Mesendoderm (in vitro differentiated cells): ENCODE measurements at regions not wholly inside any gene's neighbourhood (a gene's known extent, or its start where the extent isn't known, plus 50 kb on each side); places are given as distances from the start of the nearest gene placed in this dataset.

Experiments
- DNase-seq: peaks from one replicate; pipeline ENCODE4 v3.0.0; 2013
- H2AK5ac ChIP-seq: 2 replicates; pipeline ENCODE4 v1.6.1; 2013; ENCODE audit warnings: low read length, inconsistent platforms
- H2BK120ac ChIP-seq: 2 replicates; pipeline ENCODE4 v1.6.1; 2013; ENCODE audit warnings: low read depth, mild to moderate bottlenecking, low read length, moderate library complexity, mixed read lengths
- H2BK15ac ChIP-seq: replicated peaks from 2 replicates; pipeline ENCODE4 v1.6.1; 2013; ENCODE audit warnings: low read depth, mild to moderate bottlenecking, moderate library complexity
- H2BK5ac ChIP-seq: 2 replicates; pipeline ENCODE4 v1.6.1; 2013; ENCODE audit warnings: low read length, inconsistent platforms
- H3K18ac ChIP-seq: 2 replicates; pipeline ENCODE4 v1.6.1; 2013; ENCODE audit warnings: mild to moderate bottlenecking, low read length, mixed read lengths
- H3K23ac ChIP-seq: one replicate; pipeline ENCODE4 v1.6.1; 2013; ENCODE audit warnings: low read length
- H3K27ac ChIP-seq: 2 replicates; pipeline ENCODE4 v1.5.1; 2013; ENCODE audit warnings: low read depth, mild to moderate bottlenecking, inconsistent platforms, low read length, moderate library complexity
- H3K27me3 ChIP-seq: 2 replicates; pipeline ENCODE4 v1.6.1; 2013; ENCODE audit warnings: low read length, control low read depth, mild to moderate bottlenecking, inconsistent platforms; ENCODE audit not compliant: insufficient read depth, poor library complexity
- H3K36me3 ChIP-seq: 2 replicates; pipeline ENCODE4 v1.6.1; 2013; ENCODE audit warnings: low read length, inconsistent platforms; ENCODE audit not compliant: control insufficient read depth, insufficient read depth
- H3K4ac ChIP-seq: one replicate; pipeline ENCODE4 v1.6.1; 2013; ENCODE audit warnings: low read depth, mild to moderate bottlenecking, low read length, moderate library complexity
- H3K4me1 ChIP-seq: 2 replicates; pipeline ENCODE4 v1.6.1; 2013; ENCODE audit warnings: low read depth, low read length, inconsistent platforms; ENCODE audit not compliant: control insufficient read depth
- H3K4me2 ChIP-seq: 2 replicates; pipeline ENCODE4 v1.6.1; 2013; ENCODE audit warnings: low read length
- H3K4me3 ChIP-seq: 2 replicates; pipeline ENCODE4 v1.5.1; 2013; ENCODE audit warnings: mild to moderate bottlenecking, low read length
- H3K56ac ChIP-seq: one replicate; pipeline ENCODE4 v1.6.1; 2013; ENCODE audit warnings: low read length
- H3K79me1 ChIP-seq: 2 replicates; pipeline ENCODE4 v1.6.1; 2013; ENCODE audit warnings: low read length, inconsistent platforms
- H3K79me2 ChIP-seq: 2 replicates; pipeline ENCODE4 v1.6.1; 2013; ENCODE audit warnings: mild to moderate bottlenecking, low read length; ENCODE audit not compliant: control insufficient read depth, insufficient read depth
- H3K9ac ChIP-seq: 2 replicates; pipeline ENCODE4 v1.6.1; 2013; ENCODE audit warnings: low read length, inconsistent platforms
- H4K5ac ChIP-seq: one replicate; pipeline ENCODE4 v1.6.1; 2013; ENCODE audit warnings: low read length
- H4K8ac ChIP-seq: one replicate; pipeline ENCODE4 v1.6.1; 2013; ENCODE audit warnings: low read depth, mild to moderate bottlenecking, control low read depth, low read length, moderate library complexity
- WGBS: extraction: QIAGEN DNeasy Blood & Tissue Kit; methylation state at CpG from one replicate; pipeline ENCODE4 v1.1.7; 2013; ENCODE audit warnings: low lambda C conversion rate, missing lambda C conversion rate; ENCODE audit not compliant: insufficient coverage; ENCODE audit errors: extremely low coverage; 5-methylcytosine and 5-hydroxymethylcytosine counted together

DNA sequence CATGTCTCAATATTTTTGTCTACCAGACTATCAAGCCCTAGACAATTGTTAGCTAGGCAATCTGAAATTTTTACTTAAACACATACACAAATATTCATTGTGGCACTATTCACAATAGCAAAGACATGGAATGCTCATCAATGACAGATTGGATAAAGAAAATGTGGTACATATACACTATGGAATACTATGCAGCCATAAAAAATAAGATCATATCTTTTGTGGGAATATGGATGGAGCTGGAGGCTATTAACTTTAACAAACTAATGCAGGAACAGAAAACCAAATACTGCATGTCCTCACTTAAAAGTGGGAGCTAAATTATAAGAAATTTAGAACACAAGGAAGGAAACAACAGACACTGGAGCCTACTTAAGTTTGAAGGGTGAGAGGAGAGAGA is 288.6 kb upstream of the MIR17HG start:
- no peak overlapping the region for H4K8ac ChIP-seq
- no peak overlapping the region for H3K27ac ChIP-seq
- H3K9ac ChIP-seq = no peak overlapping the region
- H3K4me1 ChIP-seq = no peaks in the 10 kb centered on the region
- DNase-seq = no peak
- H3K79me1 ChIP-seq = no peaks in the 10 kb centered on the region
- H3K4me2 ChIP-seq = no peak overlapping the region
- no peak overlapping the region for H3K18ac ChIP-seq
- no peak overlapping the region for H3K4me3 ChIP-seq
- no peak overlapping the region for H2BK120ac ChIP-seq
- no peak overlapping the region for H4K5ac ChIP-seq
- H2AK5ac ChIP-seq = no peak overlapping the region
- H3K36me3 ChIP-seq = no peaks in the 10 kb centered on the region
- no peak overlapping the region for H2BK5ac ChIP-seq
- H3K4ac ChIP-seq = no peak overlapping the region
- no peaks in the 10 kb centered on the region for H3K27me3 ChIP-seq
- no peaks in the 10 kb centered on the region for H3K79me2 ChIP-seq
- no peak overlapping the region for H3K56ac ChIP-seq
- no peak overlapping the region for H3K23ac ChIP-seq
- no peak overlapping the region for H2BK15ac ChIP-seq

DNA sequence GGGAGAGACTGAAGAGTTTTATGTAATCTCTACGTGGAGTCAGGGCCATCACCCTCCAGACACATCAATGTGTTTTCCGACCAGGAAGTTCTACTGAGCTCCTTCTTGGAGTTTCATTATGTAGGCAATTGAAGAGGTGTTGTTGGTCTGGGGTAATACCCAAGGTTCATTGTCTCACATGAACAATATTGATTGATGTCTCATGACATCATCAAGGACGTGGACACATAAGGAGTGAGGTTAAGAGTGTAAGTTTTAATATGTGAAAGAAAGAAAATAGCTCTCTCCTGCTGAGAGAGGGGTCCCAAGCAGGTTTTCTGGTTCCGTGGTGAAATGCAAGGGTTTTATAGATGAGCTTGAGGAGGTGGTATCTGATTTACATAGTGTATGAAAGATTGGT is 280.7 kb upstream of the MIR17HG start:
- DNase-seq = no peak
- H2AK5ac ChIP-seq = no peak overlapping the region
- no peak overlapping the region for H3K9ac ChIP-seq
- H3K4me3 ChIP-seq = no peak overlapping the region
- no peak overlapping the region for H3K18ac ChIP-seq
- H3K27ac ChIP-seq = no peak overlapping the region
- H2BK5ac ChIP-seq = no peak overlapping the region
- H3K23ac ChIP-seq = no peak overlapping the region
- no peaks in the 10 kb centered on the region for H3K79me2 ChIP-seq
- no peaks in the 10 kb centered on the region for H3K79me1 ChIP-seq
- no peak overlapping the region for H2BK15ac ChIP-seq
- no peak overlapping the region for H4K5ac ChIP-seq
- no peak overlapping the region for H3K4ac ChIP-seq
- H3K4me1 ChIP-seq = no peaks in the 10 kb centered on the region
- H3K4me2 ChIP-seq = no peak overlapping the region
- H4K8ac ChIP-seq = no peak overlapping the region
- WGBS = no CpG with 5 or more reads among the region's 4 CpGs
- no peaks in the 10 kb centered on the region for H3K27me3 ChIP-seq
- H3K36me3 ChIP-seq = no peaks in the 10 kb centered on the region
- no peak overlapping the region for H3K56ac ChIP-seq
- H2BK120ac ChIP-seq = no peak overlapping the region

DNA sequence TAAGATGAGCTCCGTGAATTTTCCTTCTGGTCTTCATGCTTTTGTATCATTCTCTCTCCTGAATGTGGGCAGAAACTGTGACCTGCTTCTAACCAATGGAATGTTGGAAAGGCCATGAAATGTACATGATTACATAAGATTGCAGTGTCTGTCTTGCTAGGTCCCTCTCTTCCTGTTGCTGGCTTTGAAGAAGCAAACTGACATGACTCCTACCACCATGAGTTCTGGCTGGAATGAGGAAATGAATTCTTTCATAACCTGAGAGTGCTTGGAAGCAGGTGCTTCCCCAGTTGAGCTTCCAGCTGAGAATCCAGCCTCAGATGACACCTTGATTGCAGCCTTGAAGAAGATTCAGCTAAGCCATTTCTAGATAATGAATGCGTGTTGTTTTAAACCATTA is 275.0 kb upstream of the MIR17HG start:
- H2BK15ac ChIP-seq = no peak overlapping the region
- no peak overlapping the region for H3K4me3 ChIP-seq
- DNase-seq = no peak
- no peak overlapping the region for H3K23ac ChIP-seq
- H2AK5ac ChIP-seq = no peak overlapping the region
- no peak overlapping the region for H4K5ac ChIP-seq
- no peak overlapping the region for H4K8ac ChIP-seq
- H3K36me3 ChIP-seq = no peaks in the 10 kb centered on the region
- no peak overlapping the region for H3K56ac ChIP-seq
- H2BK5ac ChIP-seq = no peak overlapping the region
- no peaks in the 10 kb centered on the region for H3K79me2 ChIP-seq
- H3K4me2 ChIP-seq = no peak overlapping the region
- H3K4ac ChIP-seq = no peak overlapping the region
- no peaks in the 10 kb centered on the region for H3K79me1 ChIP-seq
- H3K27ac ChIP-seq = no peak overlapping the region
- no peaks in the 10 kb centered on the region for H3K4me1 ChIP-seq
- no peaks in the 10 kb centered on the region for H3K27me3 ChIP-seq
- WGBS = no CpG with 5 or more reads among the region's 2 CpGs
- no peak overlapping the region for H3K9ac ChIP-seq
- no peak overlapping the region for H3K18ac ChIP-seq
- no peak overlapping the region for H2BK120ac ChIP-seq

DNA sequence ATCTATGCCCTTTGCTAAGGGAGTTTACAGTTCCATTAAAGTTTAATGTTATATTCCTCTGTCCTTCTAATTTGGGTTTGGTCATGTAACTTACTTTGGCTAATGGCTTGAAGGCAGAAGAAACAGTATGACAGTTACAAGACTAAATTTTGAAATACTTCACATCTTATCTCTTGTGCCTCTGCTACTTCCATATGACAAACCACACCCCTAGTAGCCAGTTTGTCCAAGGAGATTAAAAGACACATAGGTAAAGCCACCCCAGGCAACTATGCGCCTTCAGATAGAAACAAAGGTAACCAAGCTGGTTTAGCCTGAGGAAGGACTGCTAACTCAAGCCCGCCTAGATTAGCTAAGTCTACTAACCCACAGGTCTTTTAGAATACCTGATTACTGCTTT is 273.4 kb upstream of the MIR17HG start:
- no peaks in the 10 kb centered on the region for H3K4me1 ChIP-seq
- no CpG with 5 or more reads among the region's 2 CpGs for WGBS
- DNase-seq = no peak

DNA sequence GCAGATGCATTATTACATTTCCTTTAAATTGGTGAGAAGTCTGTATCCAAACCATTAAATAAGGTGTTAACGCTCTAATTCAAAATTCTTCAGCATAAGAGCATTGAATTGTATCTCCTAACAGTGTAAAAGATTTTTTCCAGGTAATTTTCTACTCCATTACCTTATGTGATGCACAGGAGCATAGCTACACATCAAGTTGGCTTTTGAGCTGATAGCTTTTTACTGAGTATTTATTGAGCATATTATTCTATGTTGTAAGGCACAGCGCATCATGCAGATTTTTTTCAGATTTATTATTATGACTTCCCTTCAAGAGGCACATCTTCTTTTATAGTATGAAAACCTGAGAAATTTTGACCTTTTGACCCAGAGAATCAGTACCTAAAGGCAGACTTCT is 270.7 kb upstream of the MIR17HG start:
- Histone ChIP-seq H3K56ac (no peak overlapping the region), H3K4me3 (no peak overlapping the region), H4K5ac (no peak overlapping the region), H3K23ac (no peak overlapping the region), H3K18ac (no peak overlapping the region), H3K79me1 (no peaks in the 10 kb centered on the region), H2BK15ac (no peak overlapping the region), H3K9ac (no peak overlapping the region), H3K27me3 (no peaks in the 10 kb centered on the region), H3K36me3 (no peaks in the 10 kb centered on the region), H4K8ac (no peak overlapping the region), H3K4ac (no peak overlapping the region), H3K4me1 (no peaks in the 10 kb centered on the region), H2BK120ac (no peak overlapping the region), H3K27ac (no peak overlapping the region), H3K79me2 (no peaks in the 10 kb centered on the region), H3K4me2 (no peak overlapping the region), H2BK5ac (no peak overlapping the region), H2AK5ac (no peak overlapping the region)
- no CpG with 5 or more reads among the region's 2 CpGs for WGBS
- DNase-seq = no peak

More for the DNA sequence above, 273.4 kb upstream of the MIR17HG start:
- H4K8ac ChIP-seq = no peak overlapping the region
- H3K27ac ChIP-seq = no peak overlapping the region
- H2BK5ac ChIP-seq = no peak overlapping the region
- no peaks in the 10 kb centered on the region for H3K79me1 ChIP-seq
- no peak overlapping the region for H3K56ac ChIP-seq
- no peak overlapping the region for H3K4ac ChIP-seq
- no peak overlapping the region for H4K5ac ChIP-seq
- H3K9ac ChIP-seq = no peak overlapping the region
- H2AK5ac ChIP-seq = no peak overlapping the region
- no peaks in the 10 kb centered on the region for H3K36me3 ChIP-seq
- no peak overlapping the region for H3K4me3 ChIP-seq
- H3K23ac ChIP-seq = no peak overlapping the region
- no peaks in the 10 kb centered on the region for H3K79me2 ChIP-seq
- no peaks in the 10 kb centered on the region for H3K27me3 ChIP-seq
- no peak overlapping the region for H2BK120ac ChIP-seq
- H3K4me2 ChIP-seq = no peak overlapping the region
- no peak overlapping the region for H3K18ac ChIP-seq
- no peak overlapping the region for H2BK15ac ChIP-seq

DNA sequence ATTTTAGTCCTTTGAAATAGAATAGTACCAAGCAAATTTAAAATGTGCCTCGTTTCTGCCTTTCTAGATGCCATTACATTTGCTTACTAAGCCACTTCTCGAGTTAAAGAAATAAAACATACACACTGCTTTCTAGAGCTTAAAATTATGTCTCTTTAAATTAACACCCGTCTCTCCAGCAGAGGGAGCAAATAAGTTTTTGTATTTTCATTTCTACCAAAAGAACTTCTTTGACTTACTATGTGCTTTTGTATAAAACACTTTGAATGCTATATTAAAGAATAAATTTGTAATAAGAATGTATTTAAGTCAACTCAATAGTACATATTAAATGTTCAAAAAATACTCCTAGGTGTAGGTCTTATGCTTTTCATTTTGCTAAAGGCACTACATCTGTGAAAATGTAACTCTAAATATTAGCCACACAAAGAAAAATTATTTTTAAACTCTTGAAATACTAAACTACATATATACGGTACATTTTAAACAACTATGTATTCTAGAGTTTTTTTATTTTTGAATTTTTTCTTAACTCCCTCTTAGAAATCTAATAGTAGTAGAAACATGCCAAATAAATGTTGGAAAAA is 269.3 kb upstream of the MIR17HG start:
- no peak overlapping the region for H3K23ac ChIP-seq
- no peak overlapping the region for H3K4ac ChIP-seq
- no CpG with 5 or more reads among the region's 4 CpGs for WGBS
- no peak overlapping the region for H3K18ac ChIP-seq
- no peak overlapping the region for H3K4me2 ChIP-seq
- H2AK5ac ChIP-seq = no peak overlapping the region
- no peak overlapping the region for H3K56ac ChIP-seq
- no peak overlapping the region for H3K27ac ChIP-seq
- H2BK5ac ChIP-seq = no peak overlapping the region
- no peak overlapping the region for H2BK15ac ChIP-seq
- DNase-seq = no peak
- no peak overlapping the region for H3K9ac ChIP-seq
- no peaks in the 10 kb centered on the region for H3K27me3 ChIP-seq
- no peak overlapping the region for H4K8ac ChIP-seq
- H2BK120ac ChIP-seq = no peak overlapping the region
- no peaks in the 10 kb centered on the region for H3K4me1 ChIP-seq
- no peak overlapping the region for H4K5ac ChIP-seq
- H3K79me1 ChIP-seq = no peaks in the 10 kb centered on the region
- H3K79me2 ChIP-seq = no peaks in the 10 kb centered on the region
- no peaks in the 10 kb centered on the region for H3K36me3 ChIP-seq
- H3K4me3 ChIP-seq = no peak overlapping the region
